ENCODE measurements at regions not wholly inside any gene's neighbourhood (a gene's known extent, or its start where the extent isn't known, plus 50 kb on each side); places are given as distances from the start of the nearest gene placed in this dataset.

DNA sequence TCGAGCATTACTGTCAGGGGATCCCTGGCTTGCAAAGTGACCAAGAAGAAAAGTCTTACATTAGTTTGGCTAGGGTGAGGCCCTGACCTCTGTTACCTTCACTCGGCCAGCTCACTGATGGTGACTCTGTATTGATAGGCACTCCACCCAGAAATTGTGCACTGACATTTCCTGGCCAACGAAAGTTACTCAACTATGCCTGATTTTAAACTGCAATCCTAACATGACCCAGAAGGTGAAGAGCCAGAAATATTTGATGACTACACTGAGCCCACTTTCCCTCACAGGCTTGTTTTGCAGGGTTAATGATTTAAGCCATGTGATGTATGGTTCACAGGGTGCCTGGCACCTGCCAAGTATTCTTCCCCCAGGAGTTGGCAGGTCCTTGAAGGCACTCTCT, 208.2 kb upstream of the MAF start:
- no peak overlapping the region for H3K4me3 ChIP-seq
- WGBS, 2 donors = 71 to 77% methylated on average over 3 of the region's 3 CpGs
- H3K27ac ChIP-seq = no peak overlapping the region
- no peaks in the 10 kb centered on the region for H3K4me1 ChIP-seq
- ATAC-seq (no peak), DNase-seq (no peak)
- TF ChIP-seq, protein P1, sequence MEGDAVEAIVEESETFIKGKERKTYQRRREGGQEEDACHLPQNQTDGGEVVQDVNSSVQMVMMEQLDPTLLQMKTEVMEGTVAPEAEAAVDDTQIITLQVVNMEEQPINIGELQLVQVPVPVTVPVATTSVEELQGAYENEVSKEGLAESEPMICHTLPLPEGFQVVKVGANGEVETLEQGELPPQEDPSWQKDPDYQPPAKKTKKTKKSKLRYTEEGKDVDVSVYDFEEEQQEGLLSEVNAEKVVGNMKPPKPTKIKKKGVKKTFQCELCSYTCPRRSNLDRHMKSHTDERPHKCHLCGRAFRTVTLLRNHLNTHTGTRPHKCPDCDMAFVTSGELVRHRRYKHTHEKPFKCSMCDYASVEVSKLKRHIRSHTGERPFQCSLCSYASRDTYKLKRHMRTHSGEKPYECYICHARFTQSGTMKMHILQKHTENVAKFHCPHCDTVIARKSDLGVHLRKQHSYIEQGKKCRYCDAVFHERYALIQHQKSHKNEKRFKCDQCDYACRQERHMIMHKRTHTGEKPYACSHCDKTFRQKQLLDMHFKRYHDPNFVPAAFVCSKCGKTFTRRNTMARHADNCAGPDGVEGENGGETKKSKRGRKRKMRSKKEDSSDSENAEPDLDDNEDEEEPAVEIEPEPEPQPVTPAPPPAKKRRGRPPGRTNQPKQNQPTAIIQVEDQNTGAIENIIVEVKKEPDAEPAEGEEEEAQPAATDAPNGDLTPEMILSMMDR (IDR thresholded peaks at IDR 0.05) = no peak
- no peak for TF ChIP-seq POLR2A (IDR thresholded peaks at IDR 0.05)
- H3K36me3 ChIP-seq (replicated peaks in 1 of 2; ENCODE audit: insufficient read depth in 1 of 2, low read depth in 2 of 2) = no peaks in the 10 kb centered on the region
- no peaks in the 10 kb centered on the region for H3K9me3 ChIP-seq
- no peaks in the 10 kb centered on the region for H3K27me3 ChIP-seq
- intact Hi-C loops (cut with DNase I) = no loop called here

DNA sequence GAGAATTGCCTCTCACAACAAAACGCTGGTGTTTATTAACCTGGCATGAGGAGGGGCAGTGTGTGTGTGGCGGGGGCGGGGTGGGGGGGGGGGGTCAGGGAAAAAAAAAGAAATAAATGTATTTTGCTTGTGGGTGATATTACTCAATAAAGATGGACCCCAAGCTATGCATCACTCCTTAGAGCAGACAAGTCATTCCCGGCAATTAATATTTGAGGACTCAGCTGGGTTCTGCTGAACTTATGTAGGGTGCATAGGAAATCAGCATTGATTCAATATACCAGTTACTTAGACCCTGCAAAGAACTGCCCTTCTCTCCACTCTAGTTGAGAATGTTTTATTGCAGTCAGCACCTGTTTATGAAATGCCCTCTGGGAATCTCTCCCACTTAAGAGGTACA, 206.2 kb upstream of the MAF start:
- Histone ChIP-seq H3K27me3 (no peaks in the 10 kb centered on the region), H3K27ac (no peak overlapping the region), H3K9me3 (no peaks in the 10 kb centered on the region), H3K4me1 (no peaks in the 10 kb centered on the region), H3K36me3 (replicated peaks in 1 of 2; ENCODE audit: insufficient read depth in 1 of 2, low read depth in 2 of 2) (no peaks in the 10 kb centered on the region), H3K4me3 (no peak overlapping the region)
- no peak for ATAC-seq
- TF ChIP-seq POLR2A (IDR thresholded peaks at IDR 0.05) = no peak
- TF ChIP-seq, protein P1 (IDR thresholded peaks at IDR 0.05) = no peak
- no peak for DNase-seq
- intact Hi-C loops (cut with DNase I) = no loop called here
- 43 to 48% methylated on average over 4 of the region's 4 CpGs for WGBS, 2 donors

DNA sequence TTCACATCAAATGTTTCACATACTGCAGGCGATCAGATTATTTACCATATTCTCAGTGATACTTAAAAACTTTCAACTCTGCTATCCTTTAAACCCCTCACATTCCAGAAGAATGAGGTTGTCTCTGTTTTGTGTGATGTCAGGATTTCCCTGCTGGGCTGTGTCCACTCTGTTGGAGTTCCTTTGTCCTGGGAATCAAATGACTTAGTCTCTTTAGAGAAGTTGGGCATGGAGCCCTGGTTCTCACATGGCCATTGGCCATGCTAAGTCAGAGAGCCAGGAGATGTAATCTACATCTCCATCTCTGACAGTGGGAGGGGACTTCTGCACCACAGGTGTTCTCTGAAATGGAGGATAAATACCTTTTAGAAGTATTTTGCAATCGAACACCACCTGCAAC, 205.1 kb upstream of the MAF start:
- WGBS, 2 donors = 35 to 41% methylated on average over 2 of the region's 2 CpGs
- TF ChIP-seq, protein P1 (IDR thresholded peaks at IDR 0.05) = no peak
- TF ChIP-seq POLR2A (IDR thresholded peaks at IDR 0.05) = no peak
- Histone ChIP-seq H3K4me3 (no peak overlapping the region), H3K9me3 (no peaks in the 10 kb centered on the region), H3K27ac (no peak overlapping the region), H3K4me1 (no peaks in the 10 kb centered on the region), H3K36me3 (replicated peaks in 1 of 2; ENCODE audit: insufficient read depth in 1 of 2, low read depth in 2 of 2) (no peaks in the 10 kb centered on the region), H3K27me3 (no peaks in the 10 kb centered on the region)
- ATAC-seq = no peak
- DNase-seq = no peak
- intact Hi-C loops (cut with DNase I) = no loop called here

DNA sequence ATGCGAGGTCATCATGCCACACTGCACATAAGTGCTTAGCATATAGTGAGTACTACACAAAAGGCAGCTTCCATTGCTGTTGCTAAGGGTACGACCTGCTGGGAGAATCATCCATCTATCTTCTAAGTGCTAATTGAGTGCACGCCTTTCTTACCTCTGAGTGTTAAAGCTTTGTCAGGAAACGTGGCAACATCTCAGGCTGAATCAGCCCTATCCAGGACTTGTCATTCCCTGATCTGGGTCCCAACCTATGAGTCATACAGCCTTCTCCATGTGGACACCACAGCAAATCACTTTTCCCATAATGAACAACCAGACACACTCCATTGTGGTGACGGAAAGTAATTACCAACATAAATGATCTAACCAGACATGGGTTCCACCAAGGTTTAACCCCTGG, 201.1 kb upstream of the MAF start:
- WGBS, 2 donors = 72 to 75% methylated on average over 5 of the region's 5 CpGs

DNA sequence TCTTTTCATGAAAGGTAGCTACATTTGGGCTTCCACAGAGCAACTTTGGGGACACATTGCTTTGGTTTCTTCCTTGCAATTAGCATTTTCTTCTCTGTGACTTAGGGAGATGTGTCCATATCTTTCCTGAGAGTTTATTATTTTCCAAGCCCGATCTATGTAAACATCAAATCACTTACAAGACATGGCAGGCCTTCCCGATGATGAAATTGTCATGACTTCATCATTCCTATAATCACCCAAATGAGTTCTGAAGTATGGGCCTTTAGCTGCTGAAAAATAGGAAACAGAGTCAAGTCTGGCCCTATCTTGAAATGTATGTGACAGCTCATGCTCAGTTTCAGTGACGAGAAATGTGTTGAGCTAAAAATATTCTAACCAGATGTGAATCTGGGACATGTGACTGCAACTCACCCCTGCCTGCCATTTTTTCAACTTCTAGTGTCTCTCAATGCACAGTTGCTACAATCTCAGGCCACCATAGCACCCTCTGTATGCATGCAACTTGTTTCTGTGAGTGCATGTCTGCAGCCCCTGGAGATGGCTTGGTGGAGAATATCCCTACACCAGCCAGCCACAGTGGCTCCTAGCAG, 199.6 kb upstream of the MAF start:
- Histone ChIP-seq H3K4me1 (no peaks in the 10 kb centered on the region), H3K27ac (no peak overlapping the region), H3K36me3 (replicated peaks in 1 of 2; ENCODE audit: insufficient read depth in 1 of 2, low read depth in 2 of 2) (no peaks in the 10 kb centered on the region), H3K4me3 (no peak overlapping the region), H3K27me3 (no peaks in the 10 kb centered on the region), H3K9me3 (no peaks in the 10 kb centered on the region)
- no peak for TF ChIP-seq POLR2A (IDR thresholded peaks at IDR 0.05)
- TF ChIP-seq, protein P1 (IDR thresholded peaks at IDR 0.05) = no peak
- DNase-seq (no peak), ATAC-seq (no peak)
- intact Hi-C loops (cut with DNase I) = no loop called here
- WGBS, 2 donors = 58 to 64% methylated on average over 3 of the region's 3 CpGs

More for the DNA sequence above, 201.1 kb upstream of the MAF start:
- Histone ChIP-seq H3K27ac (no peak overlapping the region), H3K27me3 (no peaks in the 10 kb centered on the region), H3K4me1 (no peaks in the 10 kb centered on the region), H3K4me3 (no peak overlapping the region), H3K36me3 (replicated peaks in 1 of 2; ENCODE audit: insufficient read depth in 1 of 2, low read depth in 2 of 2) (no peaks in the 10 kb centered on the region), H3K9me3 (no peaks in the 10 kb centered on the region)
- no peak for DNase-seq
- intact Hi-C loops (cut with DNase I) = no loop called here
- no peak for ATAC-seq
- TF ChIP-seq, protein P1 (IDR thresholded peaks at IDR 0.05) = no peak
- TF ChIP-seq POLR2A (IDR thresholded peaks at IDR 0.05) = no peak
